ENCODE measurements at regions not wholly inside any gene's neighbourhood (a gene's known extent, or its start where the extent isn't known, plus 50 kb on each side); places are given as distances from the start of the nearest gene placed in this dataset.

DNA sequence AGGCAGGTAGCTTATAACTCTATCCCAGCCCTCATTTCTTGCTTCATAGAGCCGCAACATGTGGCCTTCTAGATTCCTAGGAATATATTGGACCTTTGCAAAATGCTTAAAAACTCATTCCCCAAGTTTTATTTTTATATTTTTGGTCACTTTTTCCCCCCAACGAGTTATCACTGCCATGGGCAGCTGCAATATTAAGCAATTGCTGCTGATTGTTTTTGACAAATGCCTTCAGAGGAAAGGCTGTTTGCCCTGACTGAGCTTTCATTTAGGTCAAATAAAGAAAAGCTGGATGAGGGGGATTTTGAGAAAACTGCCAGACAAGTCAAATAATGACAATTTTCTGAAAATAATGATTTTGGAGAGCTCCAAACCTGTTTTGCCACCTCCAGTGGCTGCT, 976.9 kb upstream of the MBL2 start:
- no peak for DNase-seq

DNA sequence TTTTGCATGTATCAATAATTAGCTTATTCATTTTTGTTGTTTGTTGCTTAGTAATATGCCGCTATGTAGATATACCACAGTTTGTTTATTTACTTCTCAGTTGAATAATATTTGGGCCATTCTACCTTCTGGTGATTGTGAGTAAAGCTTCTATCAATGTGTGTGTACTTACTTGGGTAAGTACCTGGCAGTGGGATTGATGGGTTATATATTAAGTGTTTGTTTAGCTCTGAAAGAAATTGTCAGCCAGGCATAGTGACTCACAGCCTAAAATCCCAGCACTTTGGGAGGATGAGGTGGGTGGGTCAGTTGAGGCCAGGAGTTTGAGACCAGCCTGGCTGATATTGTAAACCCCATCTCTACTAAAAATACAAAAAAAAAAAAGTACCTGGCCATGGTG, 975.7 kb upstream of the MBL2 start:
- no peak for DNase-seq

DNA sequence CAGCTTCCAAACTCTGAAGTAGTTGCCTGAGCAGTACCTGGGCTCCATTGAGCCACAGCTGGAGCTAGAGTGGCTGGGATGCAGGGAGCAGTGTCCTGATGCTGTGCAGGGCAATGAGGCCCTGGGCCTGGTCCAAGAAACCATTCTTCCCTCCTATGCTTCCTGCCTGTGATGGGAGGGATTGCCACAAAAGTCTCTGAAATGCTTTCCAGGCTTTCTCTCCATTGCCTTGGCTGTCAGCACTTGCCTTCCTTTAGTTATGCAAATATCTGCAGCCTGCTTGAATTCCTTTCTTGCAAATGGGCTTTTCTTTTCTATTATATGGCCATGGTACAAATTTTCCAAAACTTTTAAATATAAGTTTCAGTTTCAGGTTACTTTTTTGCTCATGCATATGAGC, 972.2 kb upstream of the MBL2 start:
- no peak for DNase-seq

DNA sequence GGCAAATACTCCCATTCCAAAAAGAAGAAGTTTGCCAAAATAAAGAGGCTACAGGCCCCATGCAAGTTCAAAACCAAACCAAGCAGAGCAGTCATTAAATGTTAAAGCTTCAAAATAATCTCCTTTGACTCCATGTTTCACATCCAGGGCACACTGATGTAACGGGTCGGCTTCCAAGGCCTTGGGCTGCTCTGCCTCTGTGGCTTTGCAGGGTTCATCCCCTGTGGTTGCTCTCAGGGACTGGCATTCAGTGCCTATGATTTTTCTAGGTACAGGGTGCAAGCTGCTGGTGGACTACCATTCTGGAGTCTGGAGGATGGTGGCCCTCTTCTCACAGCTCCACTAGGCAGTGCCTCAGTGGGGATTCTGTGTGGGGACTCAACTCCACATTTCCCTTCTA, 971.6 kb upstream of the MBL2 start:
- DNase-seq: no peak

DNA sequence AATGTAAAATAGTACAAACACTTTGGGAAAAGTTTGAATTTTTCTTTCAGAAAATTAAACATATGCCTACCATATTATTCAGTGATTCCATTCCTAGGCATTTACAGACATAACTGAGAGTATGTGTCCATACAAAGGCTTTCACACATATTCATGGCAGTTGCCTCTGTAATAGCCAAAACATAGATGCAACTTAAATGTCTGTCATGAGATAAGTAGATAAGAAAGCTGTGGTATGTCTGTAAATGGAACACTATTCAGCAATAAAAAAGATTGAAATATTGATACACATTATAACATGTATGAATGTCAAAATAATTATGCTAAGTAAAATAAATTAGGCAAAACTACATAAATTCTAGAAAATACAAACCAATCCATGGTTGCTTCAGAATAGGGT, 964.5 kb upstream of the MBL2 start:
- no peak for DNase-seq

DNA sequence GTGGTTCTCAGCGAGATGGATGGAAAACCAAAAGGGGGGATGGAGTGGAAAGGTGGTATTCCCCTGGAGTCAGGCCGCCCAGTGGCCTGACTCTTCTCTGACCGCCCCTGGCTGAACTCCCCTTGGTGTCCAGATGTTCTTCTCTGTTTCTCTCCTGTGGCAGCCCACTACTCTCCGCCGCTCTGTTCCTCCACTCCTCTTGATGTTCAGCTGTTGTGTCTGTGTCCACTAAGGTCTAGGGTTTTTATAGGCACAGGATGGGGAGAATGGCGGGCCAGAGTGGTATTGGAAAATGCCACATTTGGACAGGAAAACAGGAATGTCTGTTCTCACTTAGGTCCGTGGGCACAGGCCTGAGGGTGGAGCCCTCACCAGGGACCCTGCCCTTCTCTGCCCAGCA, 954.3 kb upstream of the MBL2 start:
- no peak for DNase-seq

DNA sequence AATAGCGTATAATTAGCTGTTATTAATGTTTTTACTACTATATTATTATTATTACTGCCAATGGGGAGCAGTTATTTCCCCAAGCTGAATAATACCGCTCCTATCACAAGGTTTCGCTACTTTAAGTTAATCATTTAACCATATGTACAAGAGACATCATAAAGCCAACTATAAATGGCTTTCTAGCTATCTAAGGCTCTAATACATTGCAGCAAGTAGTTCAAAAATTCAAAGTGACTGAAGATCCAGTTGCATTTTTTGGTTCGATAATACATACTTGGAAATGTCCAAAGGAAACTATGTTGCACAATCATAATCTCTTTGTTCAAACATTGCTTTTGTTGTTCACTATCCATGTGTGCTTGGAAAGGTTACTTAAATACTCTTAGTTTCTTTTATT, 952.0 kb upstream of the MBL2 start:
- DNase-seq: no peak

DNA sequence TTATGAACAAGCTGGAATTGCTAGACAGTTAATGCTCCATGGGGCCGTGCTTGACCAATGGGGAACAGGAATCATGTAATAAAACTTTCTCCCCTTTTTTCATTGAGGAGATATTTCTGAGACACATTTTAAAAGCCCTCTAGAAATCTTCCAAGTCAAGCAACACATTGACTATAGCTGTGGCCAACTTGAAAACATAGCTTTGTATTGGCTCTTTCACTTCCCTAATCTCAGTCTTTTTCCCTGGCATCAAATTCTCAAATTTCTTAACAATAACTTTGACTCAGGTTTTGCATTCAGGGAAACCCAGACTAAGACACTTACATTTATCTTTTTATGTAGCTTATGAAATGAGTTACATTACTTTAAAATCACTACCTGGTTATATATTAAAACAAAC, 947.1 kb upstream of the MBL2 start:
- DNase-seq: no peak

DNA sequence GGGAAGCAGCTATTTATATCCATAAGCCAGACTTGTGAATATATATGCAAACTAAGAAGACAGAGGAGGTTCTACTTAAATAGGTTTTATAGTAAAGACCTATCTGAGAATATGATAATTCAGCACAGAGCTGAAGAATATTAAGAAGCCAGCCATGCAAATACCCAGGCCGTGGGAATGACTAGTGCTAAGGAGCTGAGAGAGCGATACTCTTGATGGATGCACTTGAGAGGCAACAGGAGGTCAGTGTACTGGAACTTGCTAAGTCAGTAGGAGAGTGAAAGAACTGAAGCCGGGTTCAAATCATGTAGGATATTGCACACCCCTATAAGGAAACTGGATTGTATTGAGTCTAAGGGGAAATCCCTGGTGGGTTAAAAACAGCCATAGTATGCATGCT, 943.6 kb upstream of the MBL2 start:
- no peak for DNase-seq

DNA sequence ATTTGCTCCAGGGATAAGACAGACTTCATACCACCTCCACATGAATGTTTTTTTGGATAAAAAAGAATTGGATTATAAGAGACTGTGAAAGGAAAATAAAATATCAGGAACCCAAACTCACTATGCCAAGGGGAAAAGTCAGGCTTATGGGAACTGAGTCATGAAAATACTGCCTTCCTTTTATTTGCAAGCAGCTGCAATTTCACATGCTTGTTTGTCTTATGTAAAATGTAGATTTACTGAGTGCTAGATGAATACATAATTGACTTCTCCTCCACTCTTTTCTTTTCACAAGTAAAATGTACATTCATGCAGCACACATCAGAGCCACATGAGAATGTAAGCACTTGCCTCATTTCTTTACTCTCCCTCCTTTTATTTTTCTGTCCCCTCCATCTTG, 940.8 kb upstream of the MBL2 start:
- DNase-seq: no peak

DNA sequence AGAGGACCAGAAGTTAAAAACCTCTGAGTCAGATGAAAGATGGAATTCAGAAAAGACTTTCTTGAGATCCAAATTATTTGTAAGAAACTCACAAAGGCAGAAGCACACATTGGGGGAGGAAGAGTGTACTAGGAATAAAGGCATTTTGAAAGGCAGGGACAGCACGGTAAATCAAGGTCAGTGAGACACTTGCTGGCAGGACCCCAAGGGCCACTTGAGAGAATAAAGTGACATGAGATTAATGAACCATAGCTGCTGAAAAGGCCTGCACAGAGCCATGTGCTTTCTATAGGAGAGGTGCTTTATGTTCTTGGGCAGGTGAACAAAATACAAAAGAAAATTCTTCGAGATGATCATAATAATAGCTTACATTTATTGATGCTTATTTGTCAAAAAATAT, 929.9 kb upstream of the MBL2 start:
- no peak for DNase-seq

DNA sequence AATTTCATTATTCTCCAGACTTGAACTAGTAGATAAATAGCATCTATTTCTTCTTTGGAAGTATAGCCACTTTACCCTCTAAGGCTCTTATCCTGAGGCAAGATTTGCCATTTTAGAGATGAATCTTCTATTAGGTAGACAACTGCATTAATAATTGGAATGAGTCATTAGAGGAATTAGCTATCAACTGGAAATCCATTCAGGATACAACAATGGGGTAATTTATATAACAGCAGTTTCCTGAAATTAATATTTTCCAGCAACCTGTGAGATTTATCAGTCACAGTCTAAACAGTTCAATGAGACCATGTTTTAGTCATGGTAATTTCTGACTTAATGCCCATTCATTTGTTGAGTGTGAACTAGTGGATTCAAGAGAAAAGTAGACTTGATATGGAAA, 928.6 kb upstream of the MBL2 start:
- DNase-seq: no peak

DNA sequence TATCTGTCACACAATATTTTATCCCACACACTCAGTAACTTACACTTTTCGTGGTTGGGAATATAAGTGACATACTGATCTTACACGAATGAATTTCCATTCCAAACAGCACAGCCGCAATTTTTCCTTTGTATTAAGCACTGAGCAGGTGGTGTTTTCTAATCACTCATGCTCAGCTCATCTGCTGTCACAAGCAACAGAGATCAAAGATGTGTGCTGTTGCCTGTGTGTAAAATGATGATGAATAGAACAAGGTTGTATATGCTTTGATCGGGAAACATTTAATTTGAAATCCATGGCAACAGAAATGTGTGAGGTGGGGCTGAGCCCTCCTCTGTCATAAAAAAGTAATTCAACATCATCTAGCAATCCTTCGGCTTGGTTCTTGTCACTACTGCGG, 927.7 kb upstream of the MBL2 start:
- no peak for DNase-seq

DNA sequence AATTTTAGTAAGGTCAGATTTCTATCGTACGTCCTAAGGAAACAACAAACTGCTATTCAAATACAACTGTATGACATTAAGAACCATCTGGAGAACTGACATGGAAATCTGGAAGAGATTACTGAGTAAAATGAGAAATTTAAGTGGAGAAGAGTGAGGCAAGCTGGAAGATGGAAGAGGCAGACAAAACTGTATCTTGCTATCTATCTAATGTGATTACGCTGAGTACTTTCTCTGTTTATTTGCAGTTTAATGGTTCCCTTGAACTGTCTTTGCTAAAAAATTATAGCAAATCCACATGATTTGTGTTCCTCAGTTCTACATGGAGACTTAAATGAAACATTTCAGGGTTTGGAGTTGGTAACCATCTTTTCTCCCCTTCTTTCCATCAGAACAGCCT, 927.1 kb upstream of the MBL2 start:
- no peak for DNase-seq

DNA sequence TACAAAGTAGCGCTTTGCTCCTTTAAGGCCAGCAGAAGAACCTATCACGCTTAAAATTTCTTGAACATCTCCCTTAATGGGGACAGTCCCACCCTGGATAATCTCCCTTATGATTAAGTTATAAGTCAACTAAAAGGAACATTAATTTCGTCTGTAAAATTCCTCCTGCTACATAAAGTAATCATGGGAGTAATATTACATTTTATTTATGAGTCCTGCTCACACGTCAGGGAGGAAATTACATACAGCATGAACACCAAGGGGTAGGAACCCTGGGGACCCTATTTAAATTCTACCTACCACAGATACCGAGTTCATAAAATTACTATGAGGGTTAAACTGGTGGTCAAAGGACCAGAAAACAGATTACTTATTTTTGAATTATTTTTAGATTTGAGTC, 926.6 kb upstream of the MBL2 start:
- no peak for DNase-seq

DNA sequence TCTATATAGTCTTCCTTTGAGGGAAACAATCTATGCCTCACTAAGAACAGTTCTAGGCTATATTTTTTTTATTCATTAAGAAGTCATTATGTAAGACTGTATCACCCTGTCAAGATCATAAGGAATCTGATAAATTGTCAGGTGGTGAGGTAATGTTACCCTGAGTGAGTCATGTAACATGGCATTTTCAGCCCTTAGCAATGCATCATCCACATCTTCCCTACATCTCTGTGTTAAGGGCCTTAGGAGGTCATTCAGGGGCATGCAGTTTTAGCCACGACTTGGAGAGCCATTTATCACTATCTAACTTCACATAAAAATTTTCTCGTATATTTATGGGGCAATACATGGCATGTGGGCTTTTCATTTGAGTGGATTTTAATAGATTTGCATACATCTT, 924.5 kb upstream of the MBL2 start:
- DNase-seq: no peak

DNA sequence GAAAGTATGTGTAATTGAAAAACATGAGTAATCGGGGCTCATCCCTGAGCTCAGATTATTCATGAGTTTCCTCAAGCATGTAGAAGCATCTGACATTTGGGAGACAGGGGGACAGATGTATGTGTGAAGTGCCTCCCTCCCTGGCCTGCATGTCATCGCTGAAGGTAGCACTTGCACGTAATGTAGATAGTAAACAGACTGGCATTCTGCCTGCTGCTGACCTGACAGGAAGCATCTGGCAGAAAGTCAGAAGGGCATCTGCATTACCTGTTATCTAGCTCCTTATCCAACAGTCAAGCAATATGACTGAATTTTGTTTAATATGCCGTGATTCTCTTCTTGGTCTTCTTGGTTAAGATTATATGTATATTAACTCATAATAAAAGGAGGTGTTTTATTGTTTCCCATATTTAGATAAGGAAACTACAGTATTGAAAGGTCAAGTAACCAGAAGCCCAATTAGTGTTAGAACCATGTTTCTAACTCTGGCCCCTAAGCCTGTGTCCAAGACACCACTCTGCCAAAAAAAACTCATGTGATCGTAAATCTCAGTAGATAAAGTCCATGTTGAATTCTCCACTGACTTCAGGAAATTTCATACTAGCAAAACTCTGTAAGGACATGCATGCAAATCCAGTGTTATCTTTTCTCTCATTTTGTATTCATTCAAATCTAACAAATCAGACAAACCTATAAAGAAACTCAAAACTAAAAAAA, 918.1 kb upstream of the MBL2 start:
- no peak for DNase-seq

DNA sequence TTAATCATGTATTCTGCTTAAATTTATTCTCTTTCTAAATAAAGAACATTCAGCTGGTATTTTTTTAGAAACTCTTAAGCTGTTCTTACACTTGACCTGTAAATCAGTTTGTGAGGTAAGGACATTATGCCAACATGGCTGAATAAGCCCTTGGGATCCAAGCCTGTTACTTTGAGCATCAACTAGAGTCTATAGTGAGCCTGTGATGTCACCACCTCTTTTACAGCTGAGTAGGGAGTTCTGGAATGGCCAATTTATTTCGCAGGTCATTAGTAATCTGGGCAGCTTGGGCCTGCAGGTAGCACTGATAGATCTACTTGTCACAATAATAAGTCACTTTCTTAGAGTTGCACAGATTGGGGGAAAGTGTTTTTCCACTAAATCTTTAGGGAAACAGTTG, 915.2 kb upstream of the MBL2 start:
- DNase-seq: no peak

DNA sequence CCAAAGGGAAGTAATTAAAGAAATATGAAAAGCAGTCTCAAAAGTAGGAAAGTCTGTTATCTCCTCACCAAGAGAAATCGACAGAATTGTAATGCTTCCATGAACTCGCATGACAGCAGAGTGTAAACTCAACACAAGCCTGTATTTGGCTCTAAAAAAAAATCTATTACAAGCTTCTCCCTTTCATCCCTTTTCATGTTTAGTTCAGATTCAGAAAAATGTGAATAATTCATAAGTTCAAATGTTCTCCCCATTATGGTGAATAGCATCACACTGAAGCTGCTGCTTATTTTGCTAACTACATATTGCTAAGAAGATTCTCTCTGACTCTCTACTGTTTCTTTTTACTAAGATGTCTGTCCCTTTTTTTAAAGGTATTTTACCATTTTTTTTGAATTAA, 910.3 kb upstream of the MBL2 start:
- DNase-seq: no peak

DNA sequence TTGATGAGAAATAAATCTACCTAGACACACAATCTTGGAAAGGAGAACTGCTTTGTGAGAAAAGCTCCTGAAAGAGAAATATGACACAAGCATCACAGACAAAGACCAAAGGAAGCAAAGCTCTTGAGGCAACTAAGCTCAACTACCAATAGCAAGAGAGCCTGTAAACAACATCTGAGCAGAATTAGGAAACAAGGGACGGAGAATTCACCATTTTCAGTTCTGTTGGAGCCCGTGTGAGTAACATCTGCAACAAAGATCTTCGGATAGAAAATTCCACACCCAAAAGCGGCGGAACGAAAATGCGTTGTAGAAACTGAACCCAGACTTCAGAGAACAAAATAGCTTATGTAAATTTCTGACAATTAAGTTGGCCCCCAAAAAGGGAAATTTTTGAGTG, 909.9 kb upstream of the MBL2 start:
- no peak for DNase-seq

DNA sequence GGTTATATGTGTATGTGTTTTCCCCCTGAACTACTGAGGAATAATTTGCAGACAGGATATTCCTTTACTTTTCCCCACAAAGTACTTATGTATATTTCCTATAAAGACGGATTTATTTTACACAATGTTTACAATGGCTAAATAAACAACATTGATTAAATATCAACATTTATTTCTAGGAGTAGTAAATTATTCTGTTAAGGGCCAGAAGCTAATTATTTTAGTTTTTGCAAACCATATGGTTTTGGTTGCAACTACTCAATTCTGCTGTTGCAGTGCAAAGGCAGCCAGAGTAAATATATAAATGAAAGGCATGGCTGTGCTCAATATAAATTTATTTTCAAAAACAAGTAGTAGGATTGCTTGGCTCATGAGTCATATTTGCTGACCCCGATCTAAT, 907.1 kb upstream of the MBL2 start:
- DNase-seq: no peak

DNA sequence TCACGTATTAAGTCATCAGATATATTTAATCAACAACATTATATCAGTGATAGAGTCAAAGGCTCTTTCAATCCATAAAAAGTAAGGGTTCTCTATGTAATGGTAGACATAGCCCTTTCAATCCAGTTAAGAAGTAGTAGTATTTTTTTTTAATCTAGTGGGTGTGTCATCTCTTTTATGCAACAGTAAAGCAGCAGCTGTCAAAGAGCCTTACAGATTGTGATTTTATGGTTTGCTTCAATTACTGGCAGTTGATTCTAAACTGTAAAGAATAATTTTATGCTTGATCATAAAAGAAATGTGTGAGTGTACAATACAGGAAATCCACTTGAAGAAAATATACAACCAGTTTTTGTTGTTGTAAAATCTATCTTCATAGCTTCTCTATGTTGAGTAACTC, 902.6 kb upstream of the MBL2 start:
- no peak for DNase-seq

DNA sequence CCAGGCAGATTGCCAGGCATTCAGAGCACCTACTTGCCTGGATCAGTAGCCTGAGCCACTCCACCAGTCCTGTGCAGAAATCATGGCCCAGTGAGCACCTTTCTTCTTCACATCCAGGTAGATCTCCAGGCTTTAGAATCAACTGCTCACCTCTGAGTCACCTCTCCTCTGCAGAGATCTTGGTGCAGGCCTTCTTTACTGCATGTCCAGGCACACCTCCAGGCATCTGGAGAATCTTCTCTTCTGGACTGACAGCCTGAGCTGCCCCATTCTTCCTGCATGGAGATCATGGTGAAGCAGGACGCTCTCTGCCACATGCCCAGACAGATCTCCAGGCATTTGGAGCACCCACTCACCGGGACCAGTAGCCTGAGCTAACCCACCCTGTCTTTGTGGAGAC, 894.5 kb upstream of the MBL2 start:
- no peak for DNase-seq

DNA sequence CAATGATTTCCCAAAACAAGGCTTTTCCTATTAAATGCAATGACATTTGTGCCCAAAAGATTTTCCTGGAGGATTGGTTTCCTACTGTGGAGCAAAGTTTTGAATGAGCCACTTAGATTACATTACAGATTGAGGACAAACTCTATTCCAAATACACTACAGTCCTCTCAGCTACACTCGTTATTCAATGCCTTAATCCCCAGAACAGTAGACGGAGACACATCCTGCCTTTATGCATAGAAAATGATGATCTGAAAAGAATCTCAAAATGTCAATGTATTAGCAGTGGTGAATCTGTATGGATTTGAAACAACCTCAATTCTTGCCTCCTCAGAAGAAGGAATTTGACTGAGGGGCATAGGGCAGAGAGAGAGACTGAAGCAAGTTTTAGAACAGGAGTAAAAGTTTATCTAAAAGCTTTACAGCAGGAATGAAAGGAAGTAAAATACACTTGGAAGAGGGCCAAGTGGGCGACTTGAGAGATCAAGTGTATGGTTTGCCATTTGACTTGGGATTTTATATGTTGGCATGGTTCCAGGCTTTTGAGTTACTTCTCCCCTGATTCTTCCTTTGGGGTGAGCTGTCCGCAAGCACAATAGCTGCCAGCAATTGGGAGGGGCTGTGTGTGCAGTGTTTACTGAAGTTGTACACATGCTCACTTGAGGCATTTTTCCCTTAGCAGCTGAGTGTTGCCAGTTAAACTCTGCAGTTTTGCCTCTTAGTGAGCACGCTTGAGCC, 891.9 kb upstream of the MBL2 start:
- DNase-seq: no peak

DNA sequence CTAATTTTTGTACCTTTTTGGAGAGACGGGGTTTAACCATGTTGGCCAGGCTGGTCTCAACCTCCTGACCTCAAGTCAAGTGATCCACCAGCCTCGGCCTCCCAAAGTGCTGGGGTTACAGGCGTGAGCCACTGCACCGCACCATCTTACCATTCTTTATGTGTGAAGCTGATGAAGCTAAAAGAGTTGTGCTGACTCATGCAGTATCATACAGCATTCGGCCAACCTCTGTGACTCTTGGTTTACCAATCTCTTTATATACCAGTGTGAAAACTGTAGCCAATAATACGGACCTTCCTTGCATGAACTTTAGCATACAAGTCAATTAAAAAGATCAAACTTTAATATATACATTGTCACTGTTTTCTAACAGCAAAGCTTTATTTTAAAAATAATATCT, 878.2 kb upstream of the MBL2 start:
- DNase-seq: no peak

All from activated CD4-positive, alpha-beta T cell treated with anti-CD3 and anti-CD28 coated beads, Interleukin-10, Interleukin-2, amounts not matched to agents 100 ng/mL and 50 ng/mL, durations not matched to agents 16 hours and 8 hours (primary cell).